ENCODE measurements at regions not wholly inside any gene's neighbourhood (a gene's known extent, or its start where the extent isn't known, plus 50 kb on each side); places are given as distances from the start of the nearest gene placed in this dataset.

GRCh38 chr9:107155244-107155817, 127.7 kb upstream of the RAD23B start:
- Histone ChIP-seq H2BK120ac (ENCODE audit: insufficient read depth, low read length, poor library complexity) (no peak overlapping the region), H2BK5ac (ENCODE audit: low read depth, low read length, poor library complexity) (no peak overlapping the region), H3K4me3 (ENCODE audit: low read depth, low read length) (no peak overlapping the region), H3K4ac (ENCODE audit: low read depth, low read length) (no peak overlapping the region), H2BK12ac (ENCODE audit: low read length) (no peak overlapping the region), H3K79me1 (ENCODE audit: low read length) (no peaks in the 10 kb centered on the region), H3K14ac (ENCODE audit: low read length) (no peak overlapping the region), H3K4me2 (ENCODE audit: low read length) (no peak overlapping the region), H3K4me1 (ENCODE audit: control insufficient read depth in 1 of 2, insufficient read depth in 2 of 2, low read length in 2 of 2) (no peaks in the 10 kb centered on the region), H2AK5ac (ENCODE audit: low read length) (no peak overlapping the region), H3K18ac (ENCODE audit: low read length) (no peak overlapping the region), H3K27me3 (ENCODE audit: insufficient read depth, low read length) (no peaks in the 10 kb centered on the region), H3K79me2 (ENCODE audit: control insufficient read depth, insufficient read depth, low read length, poor library complexity) (no peaks in the 10 kb centered on the region), H4K12ac (ENCODE audit: low read depth, low read length) (no peak overlapping the region), H4K91ac (ENCODE audit: low read depth, low read length) (no peak overlapping the region), H4K8ac (ENCODE audit: low read depth, low read length) (no peak overlapping the region), H3K9ac (ENCODE audit: low read length) (no peak overlapping the region), H2AFZ (ENCODE audit: insufficient read depth, low read length, poor library complexity) (no peak overlapping the region), H3K36me3 (ENCODE audit: control insufficient read depth in 1 of 2, insufficient read depth in 2 of 2, low read length in 2 of 2) (no peaks in the 10 kb centered on the region), H3K27ac (ENCODE audit: low read depth, low read length) (no peak overlapping the region), H3K23ac (ENCODE audit: low read length) (no peak overlapping the region), H3K9me3 (ENCODE audit: insufficient read depth, low read depth, low read length) (no peaks in the 10 kb centered on the region)
- no CpG with 5 or more reads among the region's 3 CpGs for WGBS (ENCODE audit: extremely low coverage, insufficient coverage, insufficient read length)
- DNase-seq, result no peak

- Histone ChIP-seq H3K4me3 (ENCODE audit: low read depth, low read length) (no peak overlapping the region), H3K4me2 (ENCODE audit: low read length) (no peak overlapping the region), H2AFZ (ENCODE audit: insufficient read depth, low read length, poor library complexity) (no peak overlapping the region), H4K8ac (ENCODE audit: low read depth, low read length) (no peak overlapping the region), H3K9ac (ENCODE audit: low read length) (no peak overlapping the region), H3K79me1 (ENCODE audit: low read length) (no peaks in the 10 kb centered on the region), H3K9me3 (ENCODE audit: insufficient read depth, low read depth, low read length) (no peaks in the 10 kb centered on the region), H2BK12ac (ENCODE audit: low read length) (no peak overlapping the region), H3K23ac (ENCODE audit: low read length) (no peak overlapping the region), H3K27ac (ENCODE audit: low read depth, low read length) (no peak overlapping the region), H4K91ac (ENCODE audit: low read depth, low read length) (no peak overlapping the region), H2AK5ac (ENCODE audit: low read length) (no peak overlapping the region), H3K36me3 (ENCODE audit: control insufficient read depth in 1 of 2, insufficient read depth in 2 of 2, low read length in 2 of 2) (no peaks in the 10 kb centered on the region), H2BK120ac (ENCODE audit: insufficient read depth, low read length, poor library complexity) (no peak overlapping the region), H3K79me2 (ENCODE audit: control insufficient read depth, insufficient read depth, low read length, poor library complexity) (no peaks in the 10 kb centered on the region), H3K14ac (ENCODE audit: low read length) (no peak overlapping the region), H4K12ac (ENCODE audit: low read depth, low read length) (no peak overlapping the region), H3K27me3 (ENCODE audit: insufficient read depth, low read length) (no peaks in the 10 kb centered on the region), H3K18ac (ENCODE audit: low read length) (no peak overlapping the region), H3K4me1 (ENCODE audit: control insufficient read depth in 1 of 2, insufficient read depth in 2 of 2, low read length in 2 of 2) (no peaks in the 10 kb centered on the region), H2BK5ac (ENCODE audit: low read depth, low read length, poor library complexity) (no peak overlapping the region), H3K4ac (ENCODE audit: low read depth, low read length) (no peak overlapping the region)
- WGBS (ENCODE audit: extremely low coverage, insufficient coverage, insufficient read length), result no CpG with 5 or more reads among the region's 2 CpGs
- DNase-seq, result peak in 1 of 2 donors; percentile 35
Measured at GRCh38 chr9:107158321-107158720, 124.8 kb upstream of the RAD23B start.

- Histone ChIP-seq H3K79me1 (ENCODE audit: low read length) (no peaks in the 10 kb centered on the region), H3K27me3 (ENCODE audit: insufficient read depth, low read length) (no peaks in the 10 kb centered on the region), H2BK5ac (ENCODE audit: low read depth, low read length, poor library complexity) (no peak overlapping the region), H3K36me3 (ENCODE audit: control insufficient read depth in 1 of 2, insufficient read depth in 2 of 2, low read length in 2 of 2) (no peaks in the 10 kb centered on the region), H2BK12ac (ENCODE audit: low read length) (no peak overlapping the region), H3K9ac (ENCODE audit: low read length) (no peak overlapping the region), H3K4me3 (ENCODE audit: low read depth, low read length) (no peak overlapping the region), H3K4me1 (ENCODE audit: control insufficient read depth in 1 of 2, insufficient read depth in 2 of 2, low read length in 2 of 2) (no peaks in the 10 kb centered on the region), H3K27ac (ENCODE audit: low read depth, low read length) (no peak overlapping the region), H4K91ac (ENCODE audit: low read depth, low read length) (no peak overlapping the region), H4K8ac (ENCODE audit: low read depth, low read length) (no peak overlapping the region), H4K12ac (ENCODE audit: low read depth, low read length) (no peak overlapping the region), H2BK120ac (ENCODE audit: insufficient read depth, low read length, poor library complexity) (no peak overlapping the region), H3K4me2 (ENCODE audit: low read length) (no peak overlapping the region), H3K9me3 (ENCODE audit: insufficient read depth, low read depth, low read length) (no peaks in the 10 kb centered on the region), H2AK5ac (ENCODE audit: low read length) (no peak overlapping the region), H3K79me2 (ENCODE audit: control insufficient read depth, insufficient read depth, low read length, poor library complexity) (no peaks in the 10 kb centered on the region), H3K18ac (ENCODE audit: low read length) (no peak overlapping the region), H2AFZ (ENCODE audit: insufficient read depth, low read length, poor library complexity) (no peak overlapping the region), H3K4ac (ENCODE audit: low read depth, low read length) (no peak overlapping the region), H3K14ac (ENCODE audit: low read length) (no peak overlapping the region), H3K23ac (ENCODE audit: low read length) (no peak overlapping the region)
- DNase-seq, result no peak
- no CpG with 5 or more reads among the region's 2 CpGs for WGBS (ENCODE audit: extremely low coverage, insufficient coverage, insufficient read length)
Measured at GRCh38 chr9:107161338-107161737, 121.7 kb upstream of the RAD23B start.

DNA sequence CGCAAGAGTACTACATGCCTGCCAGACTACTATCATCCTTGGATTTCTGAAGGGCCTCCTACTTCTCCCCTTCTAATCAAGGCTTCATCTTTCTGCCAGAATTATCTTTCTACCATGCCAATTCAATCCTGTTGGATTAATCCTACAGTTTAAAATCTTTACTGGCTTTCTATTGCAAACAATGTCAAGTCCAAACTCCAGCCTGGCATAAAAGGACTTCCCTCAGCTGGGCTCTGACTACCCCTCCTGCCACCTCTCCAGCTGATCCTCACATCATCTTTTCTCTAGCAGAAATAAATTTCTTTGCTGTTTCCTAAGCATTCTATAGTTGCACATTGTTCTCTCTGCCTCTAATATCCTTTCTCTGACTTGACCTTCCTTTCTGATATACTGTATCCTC, 119.7 kb upstream of the RAD23B start:
- H2BK12ac ChIP-seq (ENCODE audit: low read length), result no peak overlapping the region
- no peak overlapping the region for H3K18ac ChIP-seq (ENCODE audit: low read length)
- no peak overlapping the region for H3K4me2 ChIP-seq (ENCODE audit: low read length)
- H3K4me1 ChIP-seq (ENCODE audit: control insufficient read depth in 1 of 2, insufficient read depth in 2 of 2, low read length in 2 of 2), result no peaks in the 10 kb centered on the region
- no peaks in the 10 kb centered on the region for H3K79me2 ChIP-seq (ENCODE audit: control insufficient read depth, insufficient read depth, low read length, poor library complexity)
- H3K9ac ChIP-seq (ENCODE audit: low read length), result no peak overlapping the region
- no peak overlapping the region for H3K27ac ChIP-seq (ENCODE audit: low read depth, low read length)
- H3K4me3 ChIP-seq (ENCODE audit: low read depth, low read length), result no peak overlapping the region
- H3K79me1 ChIP-seq (ENCODE audit: low read length), result no peaks in the 10 kb centered on the region
- no peak overlapping the region for H2AFZ ChIP-seq (ENCODE audit: insufficient read depth, low read length, poor library complexity)
- no peak overlapping the region for H2AK5ac ChIP-seq (ENCODE audit: low read length)
- WGBS (ENCODE audit: extremely low coverage, insufficient coverage, insufficient read length), result no CpG with 5 or more reads among the region's 1 CpG
- H3K4ac ChIP-seq (ENCODE audit: low read depth, low read length), result no peak overlapping the region
- no peaks in the 10 kb centered on the region for H3K36me3 ChIP-seq (ENCODE audit: control insufficient read depth in 1 of 2, insufficient read depth in 2 of 2, low read length in 2 of 2)
- no peaks in the 10 kb centered on the region for H3K27me3 ChIP-seq (ENCODE audit: insufficient read depth, low read length)
- H4K12ac ChIP-seq (ENCODE audit: low read depth, low read length), result no peak overlapping the region
- H2BK5ac ChIP-seq (ENCODE audit: low read depth, low read length, poor library complexity), result no peak overlapping the region
- no peak overlapping the region for H2BK120ac ChIP-seq (ENCODE audit: insufficient read depth, low read length, poor library complexity)
- no peak for DNase-seq
- H4K91ac ChIP-seq (ENCODE audit: low read depth, low read length), result no peak overlapping the region
- H3K23ac ChIP-seq (ENCODE audit: low read length), result no peak overlapping the region
- no peak overlapping the region for H3K14ac ChIP-seq (ENCODE audit: low read length)
- H3K9me3 ChIP-seq (ENCODE audit: insufficient read depth, low read depth, low read length), result no peaks in the 10 kb centered on the region
- H4K8ac ChIP-seq (ENCODE audit: low read depth, low read length), result no peak overlapping the region
